MM.1S (cell line): ENCODE measurements at regions not wholly inside any gene's neighbourhood (a gene's known extent, or its start where the extent isn't known, plus 50 kb on each side); places are given as distances from the start of the nearest gene placed in this dataset.

Experiments used
- EZH2 ChIP-seq: fragments of 300-600 bp; sonication (generic); optimal IDR thresholded peaks from 2 replicates; pipeline ENCODE3; 2017; ENCODE audit warnings: low read depth, mild to moderate bottlenecking, antibody characterized with exemption, low read length, mixed read lengths
- EZH2phosphoT487 ChIP-seq: fragments of 300-600 bp; sonication (generic); IDR thresholded peaks from 2 replicates; pipeline ENCODE4 v1.6.1; 2018; ENCODE audit warnings: antibody characterized with exemption, low read length
- TF ChIP-seq, protein P1 (sequence below): fragments of 300-600 bp; sonication (generic); IDR thresholded peaks from 2 replicates; pipeline ENCODE4 v1.5.1; 2016; ENCODE audit warnings: antibody characterized with exemption, low read length, mixed read lengths

DNA sequence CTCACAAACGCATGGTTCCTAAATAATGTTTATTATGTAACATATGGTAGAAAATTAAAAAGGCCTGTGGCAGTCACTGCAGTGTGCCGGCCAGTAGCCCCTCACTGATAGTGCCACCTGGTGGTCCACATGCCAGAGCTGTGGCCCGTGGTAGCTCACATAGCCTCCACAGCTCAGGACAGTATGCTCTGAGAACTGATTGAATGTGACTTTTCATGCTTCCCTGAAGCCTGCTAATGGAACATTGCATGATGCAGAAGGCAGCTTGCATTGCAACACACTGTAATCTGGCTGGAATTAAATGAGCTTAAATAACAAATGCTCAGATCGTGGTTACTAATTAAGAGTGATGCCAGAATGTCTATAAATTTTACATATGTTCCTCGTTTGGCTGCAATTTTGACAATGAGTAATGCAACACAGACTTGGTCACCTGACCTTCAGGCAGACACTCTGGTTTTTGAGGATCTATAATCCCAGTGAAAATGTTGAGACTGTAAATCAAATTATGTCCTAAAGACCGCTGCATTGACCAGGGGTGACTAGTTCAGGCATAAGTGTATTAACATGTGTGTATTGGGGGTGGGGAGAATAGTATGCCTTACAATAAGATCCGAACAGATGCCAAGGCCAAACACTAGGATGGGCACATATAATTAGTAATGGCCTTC is 566.4 kb downstream of the METTL15 start:
- TF ChIP-seq, protein P1, sequence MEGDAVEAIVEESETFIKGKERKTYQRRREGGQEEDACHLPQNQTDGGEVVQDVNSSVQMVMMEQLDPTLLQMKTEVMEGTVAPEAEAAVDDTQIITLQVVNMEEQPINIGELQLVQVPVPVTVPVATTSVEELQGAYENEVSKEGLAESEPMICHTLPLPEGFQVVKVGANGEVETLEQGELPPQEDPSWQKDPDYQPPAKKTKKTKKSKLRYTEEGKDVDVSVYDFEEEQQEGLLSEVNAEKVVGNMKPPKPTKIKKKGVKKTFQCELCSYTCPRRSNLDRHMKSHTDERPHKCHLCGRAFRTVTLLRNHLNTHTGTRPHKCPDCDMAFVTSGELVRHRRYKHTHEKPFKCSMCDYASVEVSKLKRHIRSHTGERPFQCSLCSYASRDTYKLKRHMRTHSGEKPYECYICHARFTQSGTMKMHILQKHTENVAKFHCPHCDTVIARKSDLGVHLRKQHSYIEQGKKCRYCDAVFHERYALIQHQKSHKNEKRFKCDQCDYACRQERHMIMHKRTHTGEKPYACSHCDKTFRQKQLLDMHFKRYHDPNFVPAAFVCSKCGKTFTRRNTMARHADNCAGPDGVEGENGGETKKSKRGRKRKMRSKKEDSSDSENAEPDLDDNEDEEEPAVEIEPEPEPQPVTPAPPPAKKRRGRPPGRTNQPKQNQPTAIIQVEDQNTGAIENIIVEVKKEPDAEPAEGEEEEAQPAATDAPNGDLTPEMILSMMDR, result no peak
- no peak for TF ChIP-seq EZH2
- no peak for TF ChIP-seq EZH2phosphoT487
